Lower leg skin (tissue), 4 donors: ENCODE measurements at regions not wholly inside any gene's neighbourhood (a gene's known extent, or its start where the extent isn't known, plus 50 kb on each side); places are given as distances from the start of the nearest gene placed in this dataset.

ENCODE experiments used
- DNase-seq, 2 donors: peaks; one replicate each; pipeline ENCODE4 v3.0.0-alpha.2; 2019; ENCODE audit warnings: low spot score in 2 of 2
- H3K4me3 ChIP-seq: fragments of 200-600 bp; sonication (generic); 2 replicates; pipeline ENCODE4 v1.5.1; 2017; ENCODE audit warnings: mild to moderate bottlenecking, low read depth; ENCODE audit not compliant: poor library complexity, severe bottlenecking
- CTCF ChIP-seq, 3 donors: fragments of 450-650 bp; IDR thresholded peaks; one replicate each; pipeline ENCODE4 v1.5.1; 2016; ENCODE audit warnings: antibody characterized with exemption in 3 of 3, mild to moderate bottlenecking in 3 of 3, moderate library complexity in 2 of 3
- POLR2A ChIP-seq, 2 donors: fragments of 450-650 bp; IDR thresholded peaks; one replicate each; pipeline ENCODE4 v1.6.1; 2016 to 2017; ENCODE audit warnings: antibody characterized with exemption in 2 of 2, mild to moderate bottlenecking in 1 of 2, moderate library complexity in 1 of 2
- WGBS, 2 donors: methylation state at CpG; one replicate each; pipeline ENCODE4 v1.1.5; 2018; 5-methylcytosine and 5-hydroxymethylcytosine counted together
- intact Hi-C: fragments of 100-400 bp; cut with DNase I; formaldehyde crosslinking; loops from one replicate; pipeline ENCODE4 v1.15.0; 2023; ENCODE audit warnings: low total_unique reads

- intact Hi-C loops: no loop called here
- TF ChIP-seq CTCF (IDR thresholded peaks at IDR 0.05) (no peak), POLR2A (IDR thresholded peaks at IDR 0.05) (no peak)
- DNase-seq: no peak
- 74 to 84% methylated on average over 3 of the region's 3 CpGs for WGBS, 2 donors
- H3K4me3 ChIP-seq: no peak overlapping the region
Observed at GRCh38 chr10:2974083-2974482, 93.3 kb upstream of the PFKP start.

- no peak overlapping the region for H3K4me3 ChIP-seq
- TF ChIP-seq POLR2A (IDR thresholded peaks at IDR 0.05) (no peak), CTCF (IDR thresholded peaks at IDR 0.05) (no peak)
- intact Hi-C loops: no loop called here
- DNase-seq: no peak
- 87 to 90% methylated on average over 8 of the region's 8 CpGs for WGBS, 2 donors
Observed at GRCh38 chr10:2972810-2973209, 94.5 kb upstream of the PFKP start.

- TF ChIP-seq POLR2A (IDR thresholded peaks at IDR 0.05) (no peak), CTCF (IDR thresholded peaks at IDR 0.05) (no peak)
- 75 to 82% methylated on average over 7 of the region's 7 CpGs for WGBS, 2 donors
- DNase-seq: no peak
- no peak overlapping the region for H3K4me3 ChIP-seq
- intact Hi-C loops: no loop called here
Observed at GRCh38 chr10:2972216-2972615, 95.1 kb upstream of the PFKP start.

- H3K4me3 ChIP-seq: no peak overlapping the region
- TF ChIP-seq CTCF (IDR thresholded peaks at IDR 0.05): no peak
- no peak for TF ChIP-seq POLR2A (IDR thresholded peaks at IDR 0.05)
- DNase-seq: no peak
- WGBS, 2 donors: 87 to 88% methylated on average over 7 of the region's 7 CpGs
- intact Hi-C loops: no loop called here
Observed at GRCh38 chr10:2970190-2970823, 97.0 kb upstream of the PFKP start.

GRCh38 chr10:2968401-2969058 lies 98.8 kb upstream of the PFKP start:
- WGBS, 2 donors: 68 to 72% methylated on average over 9 of the region's 9 CpGs

More at GRCh38 chr10:2968401-2969058, 98.8 kb upstream of the PFKP start:
- intact Hi-C loops: no loop called here
- no peak for DNase-seq
- TF ChIP-seq CTCF (IDR thresholded peaks at IDR 0.05) (no peak), POLR2A (IDR thresholded peaks at IDR 0.05) (no peak)
- H3K4me3 ChIP-seq: no peak overlapping the region
